ENCODE measurements at regions not wholly inside any gene's neighbourhood (a gene's known extent, or its start where the extent isn't known, plus 50 kb on each side); places are given as distances from the start of the nearest gene placed in this dataset.

- Histone ChIP-seq H3K36me3 (replicated peaks; ENCODE audit: insufficient read depth, low read length) (no peaks in the 10 kb centered on the region), H3K4me3 (ENCODE audit: low read length) (no peak overlapping the region), H2AFZ (ENCODE audit: low read length) (no peak overlapping the region), H3K9me3 (replicated peaks; ENCODE audit: insufficient read depth, low read length) (no peaks in the 10 kb centered on the region), H3K27ac (ENCODE audit: low read length) (no peak overlapping the region), H3K4me1 (ENCODE audit: low read length) (no peaks in the 10 kb centered on the region), H4K20me1 (ENCODE audit: insufficient read depth, low read length) (no peaks in the 10 kb centered on the region), H3K9me2 (replicated peaks; ENCODE audit: insufficient read depth, low read length) (no peaks in the 10 kb centered on the region), H3K27me3 (replicated peaks; ENCODE audit: insufficient read depth, low read length) (no peaks in the 10 kb centered on the region), H3K79me2 (ENCODE audit: low read length) (no peaks in the 10 kb centered on the region), H3F3A (ENCODE audit: insufficient read depth, low read length) (no peaks in the 10 kb centered on the region), H3K9ac (ENCODE audit: low read length) (no peak overlapping the region), H3K4me2 (ENCODE audit: low read depth, low read length) (no peak overlapping the region)
- TF ChIP-seq EZH2phosphoT487 (IDR thresholded peaks at IDR 0.05; ENCODE audit: low read length) (no peak), EZH2 (optimal IDR thresholded peaks at IDR 0.05; ENCODE audit: low read depth, low read length) (no peak), CTCF (IDR thresholded peaks at IDR 0.05; ENCODE audit: low read length) (no peak)
- no peak for DNase-seq
Observed at GRCh38 chr7:16223963-16224707, 197.2 kb downstream of the CRPPA start.

GRCh38 chr7:16212610-16213009, 208.7 kb downstream of the CRPPA start:
- H3K27me3 ChIP-seq (replicated peaks; ENCODE audit: insufficient read depth, low read length), result no peaks in the 10 kb centered on the region
- no peaks in the 10 kb centered on the region for H4K20me1 ChIP-seq (ENCODE audit: insufficient read depth, low read length)
- H2AFZ ChIP-seq (ENCODE audit: low read length), result no peak overlapping the region
- no peak overlapping the region for H3K9ac ChIP-seq (ENCODE audit: low read length)
- no peaks in the 10 kb centered on the region for H3K4me1 ChIP-seq (ENCODE audit: low read length)
- TF ChIP-seq EZH2 (optimal IDR thresholded peaks at IDR 0.05; ENCODE audit: low read depth, low read length), result no peak
- TF ChIP-seq EZH2phosphoT487 (IDR thresholded peaks at IDR 0.05; ENCODE audit: low read length), result no peak
- TF ChIP-seq CTCF (IDR thresholded peaks at IDR 0.05; ENCODE audit: low read length), result no peak
- no peak overlapping the region for H3K4me2 ChIP-seq (ENCODE audit: low read depth, low read length)
- H3K36me3 ChIP-seq (replicated peaks; ENCODE audit: insufficient read depth, low read length), result no peaks in the 10 kb centered on the region
- H3K27ac ChIP-seq (ENCODE audit: low read length), result no peak overlapping the region
- no peaks in the 10 kb centered on the region for H3K79me2 ChIP-seq (ENCODE audit: low read length)
- no peaks in the 10 kb centered on the region for H3K9me3 ChIP-seq (replicated peaks; ENCODE audit: insufficient read depth, low read length)
- H3K4me3 ChIP-seq (ENCODE audit: low read length), result no peak overlapping the region
- no peaks in the 10 kb centered on the region for H3F3A ChIP-seq (ENCODE audit: insufficient read depth, low read length)
- H3K9me2 ChIP-seq (replicated peaks; ENCODE audit: insufficient read depth, low read length), result no peaks in the 10 kb centered on the region
- DNase-seq, result no peak

GRCh38 chr7:16212032-16212431, 209.3 kb downstream of the CRPPA start:
- H3K4me2 ChIP-seq (ENCODE audit: low read depth, low read length), result no peak overlapping the region
- H3K27ac ChIP-seq (ENCODE audit: low read length), result no peak overlapping the region
- TF ChIP-seq EZH2phosphoT487 (IDR thresholded peaks at IDR 0.05; ENCODE audit: low read length) (no peak), CTCF (IDR thresholded peaks at IDR 0.05; ENCODE audit: low read length) (no peak), EZH2 (optimal IDR thresholded peaks at IDR 0.05; ENCODE audit: low read depth, low read length) (no peak)
- no peaks in the 10 kb centered on the region for H3K27me3 ChIP-seq (replicated peaks; ENCODE audit: insufficient read depth, low read length)
- H3K36me3 ChIP-seq (replicated peaks; ENCODE audit: insufficient read depth, low read length), result no peaks in the 10 kb centered on the region
- no peaks in the 10 kb centered on the region for H3K4me1 ChIP-seq (ENCODE audit: low read length)
- H4K20me1 ChIP-seq (ENCODE audit: insufficient read depth, low read length), result no peaks in the 10 kb centered on the region
- no peak for DNase-seq
- H2AFZ ChIP-seq (ENCODE audit: low read length), result no peak overlapping the region
- no peaks in the 10 kb centered on the region for H3K9me2 ChIP-seq (replicated peaks; ENCODE audit: insufficient read depth, low read length)
- no peak overlapping the region for H3K4me3 ChIP-seq (ENCODE audit: low read length)
- no peaks in the 10 kb centered on the region for H3F3A ChIP-seq (ENCODE audit: insufficient read depth, low read length)
- no peaks in the 10 kb centered on the region for H3K79me2 ChIP-seq (ENCODE audit: low read length)
- H3K9ac ChIP-seq (ENCODE audit: low read length), result no peak overlapping the region
- H3K9me3 ChIP-seq (replicated peaks; ENCODE audit: insufficient read depth, low read length), result no peaks in the 10 kb centered on the region

All from MM.1S (cell line).